ENCODE measurements at regions not wholly inside any gene's neighbourhood (a gene's known extent, or its start where the extent isn't known, plus 50 kb on each side); places are given as distances from the start of the nearest gene placed in this dataset.

DNA sequence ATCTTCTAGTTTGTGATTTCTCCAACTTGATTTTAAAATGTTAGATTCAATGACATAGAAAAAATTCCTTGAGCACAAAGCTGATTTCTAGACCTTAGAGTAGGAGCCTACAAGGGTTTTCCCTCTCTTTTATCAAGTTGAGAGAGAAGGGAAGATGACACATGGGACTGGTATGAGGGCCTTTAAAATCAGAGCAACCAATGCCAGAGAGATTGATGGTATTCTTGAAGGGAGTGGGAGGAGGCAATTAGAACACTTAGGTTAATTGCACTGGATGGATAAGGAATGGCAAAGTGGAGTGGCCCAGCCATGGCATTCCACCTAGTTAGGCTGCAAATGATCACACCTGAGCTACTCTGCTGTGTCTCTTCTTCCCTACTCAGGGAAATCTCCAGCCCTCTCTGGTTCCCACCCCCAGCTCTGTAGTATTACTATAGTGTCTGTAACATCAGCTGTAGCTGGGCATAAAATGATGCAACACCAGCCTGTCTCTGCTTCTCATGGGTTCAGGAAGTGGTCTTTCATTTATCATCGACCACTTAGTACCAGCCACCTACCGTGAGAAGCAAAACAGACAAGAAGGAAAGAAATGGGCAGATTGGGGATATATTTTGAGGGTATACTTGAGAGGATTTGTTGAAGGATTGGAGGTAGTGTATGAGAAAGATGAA is 333.6 kb downstream of the DLEU7 start:
- TF ChIP-seq EZH2 (IDR thresholded peaks at IDR 0.05; ENCODE audit: insufficient read depth, poor library complexity, severe bottlenecking) (no peak), EZH2phosphoT487 (IDR thresholded peaks at IDR 0.05; ENCODE audit: insufficient read depth, low read depth) (no peak)

Measured in GM23248 (cell line).